Endothelial cell (in vitro differentiated cells): ENCODE measurements at regions not wholly inside any gene's neighbourhood (a gene's known extent, or its start where the extent isn't known, plus 50 kb on each side); places are given as distances from the start of the nearest gene placed in this dataset.

ENCODE experiments used
- DNase-seq: peaks from one replicate; pipeline ENCODE4 v3.0.0; 2021; ENCODE audit warnings: low spot score
- H3K27ac Mint-ChIP-seq: one replicate; pipeline ENCODE4 v1.8.0; 2021; ENCODE audit warnings: mixed read lengths, inconsistent platforms; ENCODE audit not compliant: unreplicated experiment
- H3K27me3 Mint-ChIP-seq: one replicate; pipeline ENCODE4 v1.8.0; 2021; ENCODE audit warnings: mild to moderate bottlenecking, moderate library complexity, mixed read lengths, inconsistent platforms; ENCODE audit not compliant: unreplicated experiment
- H3K36me3 Mint-ChIP-seq: one replicate; pipeline ENCODE4 v1.8.0; 2021; ENCODE audit warnings: mild to moderate bottlenecking, low read depth, mixed read lengths, inconsistent platforms; ENCODE audit not compliant: unreplicated experiment
- H3K4me1 Mint-ChIP-seq: one replicate; pipeline ENCODE4 v1.8.0; 2021; ENCODE audit warnings: mild to moderate bottlenecking, mixed read lengths, inconsistent platforms; ENCODE audit not compliant: unreplicated experiment
- H3K4me3 Mint-ChIP-seq: one replicate; pipeline ENCODE4 v1.8.0; 2021; ENCODE audit warnings: mild to moderate bottlenecking, mixed read lengths, inconsistent platforms; ENCODE audit not compliant: unreplicated experiment
- H3K9me3 Mint-ChIP-seq: one replicate; pipeline ENCODE4 v1.8.0; 2021; ENCODE audit warnings: mixed read lengths, inconsistent platforms; ENCODE audit not compliant: unreplicated experiment
- CTCF ChIP-seq: fragments of 200-600 bp; sonication (generic); IDR thresholded peaks from one replicate; pipeline ENCODE4 v1.5.0; 2021; ENCODE audit warnings: antibody characterized with exemption; ENCODE audit not compliant: unreplicated experiment

GRCh38 chr12:46898152-46898931 lies 72.5 kb upstream of the SLC38A4 start:
- no peak overlapping the region for H3K4me3 Mint-ChIP-seq
- TF ChIP-seq CTCF = no peak

GRCh38 chr12:46898989-46899388 lies 73.2 kb upstream of the SLC38A4 start:
- Mint-ChIP-seq H3K27ac (no peak overlapping the region), H3K9me3 (no peaks in the 10 kb centered on the region), H3K4me3 (no peak overlapping the region), H3K36me3 (no peaks in the 10 kb centered on the region), H3K4me1 (peaks cover 8% of the 10 kb centered on the region), H3K27me3 (no peaks in the 10 kb centered on the region)
- no peak for DNase-seq
- TF ChIP-seq CTCF = no peak

More at GRCh38 chr12:46898152-46898931, 72.5 kb upstream of the SLC38A4 start:
- Mint-ChIP-seq H3K27me3 (no peaks in the 10 kb centered on the region), H3K36me3 (no peaks in the 10 kb centered on the region), H3K27ac (no peak overlapping the region), H3K4me1 (peaks cover 8% of the 10 kb centered on the region), H3K9me3 (no peaks in the 10 kb centered on the region)
- DNase-seq = no peak

- TF ChIP-seq CTCF = no peak
- H3K27ac Mint-ChIP-seq = no peak overlapping the region
- H3K36me3 Mint-ChIP-seq = no peaks in the 10 kb centered on the region
- H3K9me3 Mint-ChIP-seq = no peaks in the 10 kb centered on the region
- no peaks in the 10 kb centered on the region for H3K27me3 Mint-ChIP-seq
- DNase-seq = no peak
- H3K4me1 Mint-ChIP-seq = peaks cover 8% of the 10 kb centered on the region
- H3K4me3 Mint-ChIP-seq = no peak overlapping the region
Measured at GRCh38 chr12:46900734-46901463, 75.1 kb upstream of the SLC38A4 start.

- H3K27ac Mint-ChIP-seq = no peak overlapping the region
- no peak overlapping the region for H3K4me3 Mint-ChIP-seq
- H3K4me1 Mint-ChIP-seq = peaks cover 8% of the 10 kb centered on the region
- no peak for DNase-seq
- no peak for TF ChIP-seq CTCF
- H3K9me3 Mint-ChIP-seq = no peaks in the 10 kb centered on the region
- H3K36me3 Mint-ChIP-seq = no peaks in the 10 kb centered on the region
- H3K27me3 Mint-ChIP-seq = no peaks in the 10 kb centered on the region
Measured at GRCh38 chr12:46901464-46902205, 75.8 kb upstream of the SLC38A4 start.
